ENCODE measurements at regions not wholly inside any gene's neighbourhood (a gene's known extent, or its start where the extent isn't known, plus 50 kb on each side); places are given as distances from the start of the nearest gene placed in this dataset.
A peak's percentile ranks its signal among the peaks of the same experiment; 100 is the strongest.

GRCh38 chr18:45280481-45281276 is 334.6 kb upstream of the SLC14A2 start:
- Histone ChIP-seq H3K27ac (ENCODE audit: low read length) (no peak overlapping the region), H3K4me3 (ENCODE audit: low read length) (no peak overlapping the region), H3K4me1 (ENCODE audit: control insufficient read depth, insufficient read depth, low read length) (no peaks in the 10 kb centered on the region), H3K36me3 (ENCODE audit: control insufficient read depth, insufficient read depth, low read length) (no peaks in the 10 kb centered on the region), H3K27me3 (ENCODE audit: control insufficient read depth, insufficient read depth, low read length) (no peaks in the 10 kb centered on the region), H3K9me3 (ENCODE audit: control insufficient read depth, insufficient read depth, low read length) (no peaks in the 10 kb centered on the region)
- DNase-seq (ENCODE audit: low read depth, low spot score) = no peak
- WGBS (ENCODE audit: insufficient coverage, insufficient read length) = no CpG with 5 or more reads among the region's 10 CpGs

- Histone ChIP-seq H3K4me3 (ENCODE audit: low read length) (no peak overlapping the region), H3K9me3 (ENCODE audit: control insufficient read depth, insufficient read depth, low read length) (no peaks in the 10 kb centered on the region), H3K27me3 (ENCODE audit: control insufficient read depth, insufficient read depth, low read length) (no peaks in the 10 kb centered on the region), H3K27ac (ENCODE audit: low read length) (no peak overlapping the region), H3K36me3 (ENCODE audit: control insufficient read depth, insufficient read depth, low read length) (no peaks in the 10 kb centered on the region), H3K4me1 (ENCODE audit: control insufficient read depth, insufficient read depth, low read length) (no peaks in the 10 kb centered on the region)
- no CpG with 5 or more reads among the region's 5 CpGs for WGBS (ENCODE audit: insufficient coverage, insufficient read length)
- DNase-seq (ENCODE audit: low read depth, low spot score) = no peak
Observed at GRCh38 chr18:45282101-45282812, 333.0 kb upstream of the SLC14A2 start.

DNA sequence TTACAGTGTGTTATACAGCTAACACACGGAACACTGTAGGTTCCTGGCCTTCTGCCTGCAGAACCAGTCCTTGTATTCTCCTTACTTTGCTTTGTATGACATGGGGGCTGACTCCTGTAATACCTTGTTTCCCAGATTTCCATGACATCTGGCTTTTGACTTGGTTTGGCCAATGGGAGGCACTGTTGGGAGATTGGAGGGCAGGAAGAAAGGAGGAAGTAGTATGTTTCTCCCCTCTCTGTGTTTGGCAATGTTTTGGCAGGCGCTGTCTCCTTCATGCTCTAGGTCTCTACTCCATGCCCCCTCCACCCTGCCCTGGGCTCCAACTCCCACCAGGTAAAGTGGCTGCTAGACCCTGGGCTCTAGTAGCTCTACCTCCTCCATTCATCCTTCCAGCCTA is 331.1 kb upstream of the SLC14A2 start:
- H3K27ac ChIP-seq (ENCODE audit: low read length) = no peak overlapping the region
- peak; percentile 11 for DNase-seq (ENCODE audit: low read depth, low spot score)
- no CpG with 5 or more reads among the region's 2 CpGs for WGBS (ENCODE audit: insufficient coverage, insufficient read length)
- no peaks in the 10 kb centered on the region for H3K27me3 ChIP-seq (ENCODE audit: control insufficient read depth, insufficient read depth, low read length)
- H3K4me1 ChIP-seq (ENCODE audit: control insufficient read depth, insufficient read depth, low read length) = no peaks in the 10 kb centered on the region
- no peak overlapping the region for H3K4me3 ChIP-seq (ENCODE audit: low read length)
- H3K36me3 ChIP-seq (ENCODE audit: control insufficient read depth, insufficient read depth, low read length) = no peaks in the 10 kb centered on the region
- no peaks in the 10 kb centered on the region for H3K9me3 ChIP-seq (ENCODE audit: control insufficient read depth, insufficient read depth, low read length)

DNA sequence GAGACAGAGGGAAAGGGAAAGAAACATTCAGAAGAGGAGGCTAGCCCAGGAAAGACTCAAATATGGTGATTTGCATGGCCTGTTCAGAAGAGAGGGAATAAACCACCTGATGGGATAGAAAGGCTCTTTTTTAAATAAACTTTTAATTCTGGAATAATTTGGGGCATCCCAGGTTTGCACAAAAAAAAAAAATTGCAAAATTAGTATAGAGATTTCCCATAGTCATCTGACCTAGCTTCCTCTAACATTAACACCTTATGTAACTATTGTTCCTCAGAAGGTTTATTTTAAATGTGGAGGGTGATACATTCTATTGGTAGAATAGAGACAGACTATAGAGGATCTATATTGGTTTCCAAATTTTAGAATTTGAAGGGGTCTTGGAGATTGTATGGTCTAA is 330.4 kb upstream of the SLC14A2 start:
- H3K4me1 ChIP-seq (ENCODE audit: control insufficient read depth, insufficient read depth, low read length) = no peaks in the 10 kb centered on the region
- H3K27ac ChIP-seq (ENCODE audit: low read length) = no peak overlapping the region
- no peak for DNase-seq (ENCODE audit: low read depth, low spot score)
- no peaks in the 10 kb centered on the region for H3K36me3 ChIP-seq (ENCODE audit: control insufficient read depth, insufficient read depth, low read length)
- no peak overlapping the region for H3K4me3 ChIP-seq (ENCODE audit: low read length)
- no peaks in the 10 kb centered on the region for H3K9me3 ChIP-seq (ENCODE audit: control insufficient read depth, insufficient read depth, low read length)
- no peaks in the 10 kb centered on the region for H3K27me3 ChIP-seq (ENCODE audit: control insufficient read depth, insufficient read depth, low read length)

DNA sequence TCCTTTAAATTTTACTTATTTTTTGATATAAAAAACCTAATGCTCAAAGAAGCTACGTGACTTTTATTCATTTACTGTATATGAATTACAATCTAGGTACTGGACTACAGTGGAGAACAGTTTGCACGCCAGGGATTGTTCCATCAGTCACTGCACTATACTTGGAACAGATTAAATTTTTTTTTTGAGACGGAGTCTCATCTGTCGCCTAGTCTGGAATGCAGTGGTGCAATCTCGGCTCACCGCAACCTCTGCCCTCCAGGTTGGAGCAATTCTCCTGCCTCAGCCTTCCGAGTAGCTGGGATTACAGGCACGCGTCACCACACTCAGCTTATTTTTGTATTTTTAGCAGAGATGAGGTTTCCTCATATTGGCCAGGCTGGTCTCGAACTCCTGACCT is 330.0 kb upstream of the SLC14A2 start:
- Histone ChIP-seq H3K36me3 (ENCODE audit: control insufficient read depth, insufficient read depth, low read length) (no peaks in the 10 kb centered on the region), H3K27ac (ENCODE audit: low read length) (no peak overlapping the region), H3K27me3 (ENCODE audit: control insufficient read depth, insufficient read depth, low read length) (no peaks in the 10 kb centered on the region), H3K9me3 (ENCODE audit: control insufficient read depth, insufficient read depth, low read length) (no peaks in the 10 kb centered on the region), H3K4me3 (ENCODE audit: low read length) (no peak overlapping the region), H3K4me1 (ENCODE audit: control insufficient read depth, insufficient read depth, low read length) (no peaks in the 10 kb centered on the region)
- WGBS (ENCODE audit: insufficient coverage, insufficient read length) = no CpG with 5 or more reads among the region's 10 CpGs
- DNase-seq (ENCODE audit: low read depth, low spot score) = no peak

DNA sequence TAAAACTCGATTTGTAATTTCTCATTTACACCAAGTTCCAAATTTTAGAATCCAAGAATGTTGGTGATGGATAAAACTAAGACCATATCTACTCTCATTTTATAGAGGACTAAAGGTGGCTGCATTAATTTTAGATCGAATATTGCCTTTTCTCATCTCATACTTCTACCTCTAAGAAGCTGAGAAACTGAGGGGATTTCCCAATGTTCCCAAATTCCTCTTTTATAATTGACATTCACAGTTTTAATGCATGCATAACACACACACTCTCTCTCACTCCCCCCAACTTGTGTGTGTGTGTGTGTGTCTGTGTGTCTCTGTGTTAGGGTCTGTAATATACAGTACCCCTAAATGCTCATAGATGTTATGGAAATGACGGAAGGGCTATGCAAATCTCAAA is 328.8 kb upstream of the SLC14A2 start:
- H3K36me3 ChIP-seq (ENCODE audit: control insufficient read depth, insufficient read depth, low read length) = no peaks in the 10 kb centered on the region
- no peak overlapping the region for H3K4me3 ChIP-seq (ENCODE audit: low read length)
- no peak for DNase-seq (ENCODE audit: low read depth, low spot score)
- H3K4me1 ChIP-seq (ENCODE audit: control insufficient read depth, insufficient read depth, low read length) = no peaks in the 10 kb centered on the region
- H3K27ac ChIP-seq (ENCODE audit: low read length) = no peak overlapping the region
- H3K9me3 ChIP-seq (ENCODE audit: control insufficient read depth, insufficient read depth, low read length) = no peaks in the 10 kb centered on the region
- no CpG with 5 or more reads among the region's 3 CpGs for WGBS (ENCODE audit: insufficient coverage, insufficient read length)
- H3K27me3 ChIP-seq (ENCODE audit: control insufficient read depth, insufficient read depth, low read length) = no peaks in the 10 kb centered on the region

DNA sequence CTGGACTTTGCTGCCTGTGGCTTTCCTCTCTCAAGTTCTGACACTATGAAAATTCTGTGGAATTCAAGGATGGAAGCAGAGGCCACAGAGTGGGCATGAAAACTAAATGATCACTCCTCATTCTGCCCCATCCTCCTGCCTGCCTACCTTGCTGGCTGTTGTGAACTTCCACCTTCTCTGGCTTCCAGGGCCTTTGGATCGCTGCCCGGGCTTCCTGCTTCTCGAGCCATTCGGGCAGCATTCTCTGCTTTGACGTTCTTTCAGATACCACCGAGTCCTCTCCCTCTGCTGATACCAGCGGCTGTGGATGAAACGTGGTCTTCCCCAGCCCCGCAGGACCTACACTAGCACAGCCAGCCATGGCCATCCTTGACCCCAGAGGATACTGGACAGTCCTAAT is 327.7 kb upstream of the SLC14A2 start:
- no peak overlapping the region for H3K27ac ChIP-seq (ENCODE audit: low read length)
- no peak for DNase-seq (ENCODE audit: low read depth, low spot score)
- no peak overlapping the region for H3K4me3 ChIP-seq (ENCODE audit: low read length)
- H3K27me3 ChIP-seq (ENCODE audit: control insufficient read depth, insufficient read depth, low read length) = no peaks in the 10 kb centered on the region
- no peaks in the 10 kb centered on the region for H3K36me3 ChIP-seq (ENCODE audit: control insufficient read depth, insufficient read depth, low read length)
- H3K4me1 ChIP-seq (ENCODE audit: control insufficient read depth, insufficient read depth, low read length) = no peaks in the 10 kb centered on the region
- WGBS (ENCODE audit: insufficient coverage, insufficient read length) = no CpG with 5 or more reads among the region's 9 CpGs
- no peaks in the 10 kb centered on the region for H3K9me3 ChIP-seq (ENCODE audit: control insufficient read depth, insufficient read depth, low read length)

DNA sequence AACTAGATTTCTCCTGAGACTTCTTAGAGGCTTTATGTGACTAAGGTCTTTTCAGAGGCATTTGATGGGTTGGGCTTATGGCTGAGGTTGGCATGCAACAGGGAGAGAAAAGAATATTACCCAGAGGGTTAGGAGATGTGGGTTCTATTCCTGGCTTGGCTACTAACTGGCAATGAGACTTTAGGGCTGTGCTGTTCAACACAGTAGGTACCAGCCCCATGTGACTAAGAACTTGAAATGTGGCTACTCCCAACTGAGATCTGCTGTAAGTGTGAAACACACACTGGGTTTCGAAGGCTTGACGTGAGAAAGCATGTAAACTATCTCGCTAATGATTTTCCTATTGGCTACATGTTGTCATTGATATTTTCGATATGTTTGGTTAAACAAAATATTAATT is 324.9 kb upstream of the SLC14A2 start:
- H3K36me3 ChIP-seq (ENCODE audit: control insufficient read depth, insufficient read depth, low read length) = no peaks in the 10 kb centered on the region

GRCh38 chr18:45291621-45292615 is 323.4 kb upstream of the SLC14A2 start:
- H3K4me3 ChIP-seq (ENCODE audit: low read length) = no peak overlapping the region
- H3K27ac ChIP-seq (ENCODE audit: low read length) = no peak overlapping the region
- H3K27me3 ChIP-seq (ENCODE audit: control insufficient read depth, insufficient read depth, low read length) = no peaks in the 10 kb centered on the region
- H3K4me1 ChIP-seq (ENCODE audit: control insufficient read depth, insufficient read depth, low read length) = no peaks in the 10 kb centered on the region
- no CpG with 5 or more reads among the region's 17 CpGs for WGBS (ENCODE audit: insufficient coverage, insufficient read length)
- H3K36me3 ChIP-seq (ENCODE audit: control insufficient read depth, insufficient read depth, low read length) = no peaks in the 10 kb centered on the region
- no peak for DNase-seq (ENCODE audit: low read depth, low spot score)
- no peaks in the 10 kb centered on the region for H3K9me3 ChIP-seq (ENCODE audit: control insufficient read depth, insufficient read depth, low read length)

More for the DNA sequence above, 324.9 kb upstream of the SLC14A2 start:
- no peak for DNase-seq (ENCODE audit: low read depth, low spot score)
- WGBS (ENCODE audit: insufficient coverage, insufficient read length) = no CpG with 5 or more reads among the region's 4 CpGs
- H3K9me3 ChIP-seq (ENCODE audit: control insufficient read depth, insufficient read depth, low read length) = no peaks in the 10 kb centered on the region
- H3K4me1 ChIP-seq (ENCODE audit: control insufficient read depth, insufficient read depth, low read length) = no peaks in the 10 kb centered on the region
- no peak overlapping the region for H3K27ac ChIP-seq (ENCODE audit: low read length)
- no peak overlapping the region for H3K4me3 ChIP-seq (ENCODE audit: low read length)
- H3K27me3 ChIP-seq (ENCODE audit: control insufficient read depth, insufficient read depth, low read length) = no peaks in the 10 kb centered on the region

- H3K4me1 ChIP-seq (ENCODE audit: control insufficient read depth, insufficient read depth, low read length) = 0 out of 2 replicates have a peak, but pooled peaks cover 1% of the 10 kb centered on the region
- no CpG with 5 or more reads among the region's 6 CpGs for WGBS (ENCODE audit: insufficient coverage, insufficient read length)
- no peak overlapping the region for H3K27ac ChIP-seq (ENCODE audit: low read length)
- no peaks in the 10 kb centered on the region for H3K36me3 ChIP-seq (ENCODE audit: control insufficient read depth, insufficient read depth, low read length)
- H3K4me3 ChIP-seq (ENCODE audit: low read length) = no peak overlapping the region
- no peaks in the 10 kb centered on the region for H3K9me3 ChIP-seq (ENCODE audit: control insufficient read depth, insufficient read depth, low read length)
- DNase-seq (ENCODE audit: low read depth, low spot score) = no peak
- H3K27me3 ChIP-seq (ENCODE audit: control insufficient read depth, insufficient read depth, low read length) = no peaks in the 10 kb centered on the region
Observed at GRCh38 chr18:45295388-45295787, 319.9 kb upstream of the SLC14A2 start.

Measured in iPS DF 6.9 (cell line).